ENCODE measurements at regions not wholly inside any gene's neighbourhood (a gene's known extent, or its start where the extent isn't known, plus 50 kb on each side); places are given as distances from the start of the nearest gene placed in this dataset.

GRCh38 chr10:125389648-125390047 lies 229.3 kb upstream of the CTBP2 start:
- TF ChIP-seq CTCF (conservative IDR thresholded peaks at IDR 0.05) (no peak), ZFX (IDR thresholded peaks at IDR 0.05) (no peak)
